Thoracic aorta (tissue), 2 donors: ENCODE measurements at regions not wholly inside any gene's neighbourhood (a gene's known extent, or its start where the extent isn't known, plus 50 kb on each side); places are given as distances from the start of the nearest gene placed in this dataset.
"Not testable (repeated sequence)": the region's sequence is repeated elsewhere in the genome, so short reads cannot be mapped to it uniquely, and the experiment has no call there.

Experiments
- ATAC-seq: fragments of 150-250 bp; one replicate; pipeline ENCODE4 v1.8.0; 2017; ENCODE audit warnings: low read depth; ENCODE audit not compliant: insufficient number of reproducible peaks, low FRiP score
- DNase-seq: peaks from one replicate; pipeline ENCODE4 v3.0.0-alpha.2; 2020; ENCODE audit warnings: low spot score
- H3K27ac ChIP-seq, 2 donors: fragments of 200-600 bp; sonication (generic); 1 replicate in 1 of 2; 2 replicates in 1 of 2; pipeline ENCODE4 v1.5.1; 2016; ENCODE audit warnings: mild to moderate bottlenecking in 2 of 2, moderate library complexity in 2 of 2
- H3K27me3 ChIP-seq: fragments of 200-600 bp; sonication (generic); replicated peaks from 2 replicates; pipeline ENCODE4 v1.6.0; 2016; ENCODE audit warnings: mild to moderate bottlenecking; ENCODE audit not compliant: insufficient read depth
- H3K36me3 ChIP-seq: fragments of 200-600 bp; sonication (generic); one replicate; pipeline ENCODE4 v1.5.1; 2016
- H3K4me1 ChIP-seq, 2 donors: fragments of 200-600 bp; sonication (generic); 1 replicate in 1 of 2; 2 replicates in 1 of 2; pipeline versions ENCODE4 v1.5.1 to v1.6.0; 2016; ENCODE audit warnings: low read depth in 2 of 2, mild to moderate bottlenecking in 1 of 2; ENCODE audit not compliant: control insufficient read depth in 1 of 2
- H3K4me3 ChIP-seq: fragments of 200-600 bp; sonication (generic); 2 replicates; pipeline ENCODE4 v1.5.1; 2016; ENCODE audit warnings: mild to moderate bottlenecking
- H3K9me3 ChIP-seq: fragments of 200-600 bp; sonication (generic); 2 replicates; pipeline ENCODE4 v1.5.1; 2016
- CTCF ChIP-seq: fragments of 200-600 bp; sonication (generic); IDR thresholded peaks from one replicate; pipeline ENCODE4 v1.5.1; 2019; ENCODE audit warnings: antibody characterized with exemption

GRCh38 chr2:180694445-180695421 is 285.7 kb upstream of the UBE2E3 start:
- no peak for TF ChIP-seq CTCF
- Histone ChIP-seq H3K4me3 (no peak overlapping the region), H3K9me3 (no peaks in the 10 kb centered on the region), H3K27me3 (no peaks in the 10 kb centered on the region), H3K27ac (no peak overlapping the region), H3K36me3 (no peaks in the 10 kb centered on the region), H3K4me1 (no peaks in the 10 kb centered on the region)
- DNase-seq (no peak), ATAC-seq (no peak)

GRCh38 chr2:180692322-180692721 is 288.1 kb upstream of the UBE2E3 start:
- DNase-seq (no peak), ATAC-seq (no peak)
- H3K36me3 ChIP-seq, result no peaks in the 10 kb centered on the region
- no peak overlapping the region for H3K4me3 ChIP-seq
- TF ChIP-seq CTCF, result no peak
- H3K27me3 ChIP-seq, result no peaks in the 10 kb centered on the region
- H3K9me3 ChIP-seq, result no peaks in the 10 kb centered on the region
- H3K4me1 ChIP-seq, result no peaks in the 10 kb centered on the region
- H3K27ac ChIP-seq, result no peak overlapping the region

- not testable (repeated sequence) for ATAC-seq, H3K4me3 ChIP-seq, H3K36me3 ChIP-seq, H3K27me3 ChIP-seq, DNase-seq, H3K9me3 ChIP-seq, H3K27ac ChIP-seq, H3K4me1 ChIP-seq
These were observed 288.6 kb upstream of the UBE2E3 start for GRCh38 chr2:180691855-180692223.

- H3K4me3 ChIP-seq, H3K36me3 ChIP-seq, H3K4me1 ChIP-seq, H3K27me3 ChIP-seq, H3K27ac ChIP-seq, H3K9me3 ChIP-seq, DNase-seq, ATAC-seq: not testable (repeated sequence)
These were observed 289.1 kb upstream of the UBE2E3 start for GRCh38 chr2:180691186-180691854.

GRCh38 chr2:180690611-180691010 is 289.8 kb upstream of the UBE2E3 start:
- DNase-seq (no peak), ATAC-seq (no peak)
- no peaks in the 10 kb centered on the region for H3K36me3 ChIP-seq
- TF ChIP-seq CTCF, result no peak
- no peaks in the 10 kb centered on the region for H3K9me3 ChIP-seq
- no peak overlapping the region for H3K4me3 ChIP-seq
- H3K27me3 ChIP-seq, result no peaks in the 10 kb centered on the region
- no peak overlapping the region for H3K27ac ChIP-seq
- no peaks in the 10 kb centered on the region for H3K4me1 ChIP-seq

- DNase-seq, result no peak
- Histone ChIP-seq H3K36me3 (no peaks in the 10 kb centered on the region), H3K27me3 (no peaks in the 10 kb centered on the region), H3K27ac (no peak overlapping the region), H3K4me3 (no peak overlapping the region), H3K9me3 (no peaks in the 10 kb centered on the region), H3K4me1 (no peaks in the 10 kb centered on the region)
- ATAC-seq, result no peak
- TF ChIP-seq CTCF, result no peak
These were observed 297.5 kb upstream of the UBE2E3 start for GRCh38 chr2:180682871-180683270.
